Thyroid gland (tissue), 4 donors: ENCODE measurements at regions not wholly inside any gene's neighbourhood (a gene's known extent, or its start where the extent isn't known, plus 50 kb on each side); places are given as distances from the start of the nearest gene placed in this dataset.

Experiments
- DNase-seq, 2 donors: peaks; one replicate each; pipeline ENCODE4 v3.0.0-alpha.2; 2019
- H3K27ac ChIP-seq, 3 donors: fragments of 200-600 bp; sonication (generic); 1 replicate in 2 of 3; 2 replicates in 1 of 3; pipeline ENCODE4 v1.5.1; 2016 to 2019; ENCODE audit warnings: mild to moderate bottlenecking in 1 of 3, moderate library complexity in 1 of 3
- H3K27me3 ChIP-seq: fragments of 200-600 bp; sonication (generic); one replicate; pipeline ENCODE4 v1.5.1; 2019
- H3K36me3 ChIP-seq, 2 donors: fragments of 200-600 bp; sonication (generic); one replicate each; pipeline ENCODE4 v1.5.1; 2016 to 2019
- H3K4me1 ChIP-seq, 2 donors: fragments of 200-600 bp; sonication (generic); one replicate each; pipeline ENCODE4 v1.5.1; 2017 to 2019
- H3K4me3 ChIP-seq, 3 donors: fragments of 200-600 bp; sonication (generic); replicated peaks in 1 of 3; 1 replicate in 2 of 3; 2 replicates in 1 of 3; pipeline ENCODE4 v1.5.1; 2016; ENCODE audit warnings: mild to moderate bottlenecking in 1 of 3
- H3K9me3 ChIP-seq: fragments of 200-600 bp; sonication (generic); one replicate; pipeline ENCODE4 v1.5.1; 2017
- POLR2A ChIP-seq, 2 donors: fragments of 450-650 bp; IDR thresholded peaks; one replicate each; pipeline ENCODE4 v1.6.1; 2017; ENCODE audit warnings: antibody characterized with exemption in 2 of 2, mild to moderate bottlenecking in 2 of 2, moderate library complexity in 1 of 2
- WGBS, 2 donors: methylation state at CpG; one replicate each; pipeline ENCODE4 v1.1.5; 2017; 5-methylcytosine and 5-hydroxymethylcytosine counted together
- intact Hi-C: fragments of 100-400 bp; cut with DNase I; formaldehyde crosslinking; loops from one replicate; pipeline ENCODE4 v1.15.1; 2023
- TF ChIP-seq, protein P1 (sequence below), 6 experiments: fragments of 200-600 bp in 3 of 6; fragments of 450-650 bp in 3 of 6; sonication (generic) in 3 of 6; IDR thresholded peaks; one replicate each; pipeline ENCODE4 v1.5.1; 2016 to 2019; ENCODE audit warnings: antibody characterized with exemption in 6 of 6, mild to moderate bottlenecking in 2 of 6, inconsistent platforms in 1 of 6, moderate library complexity in 1 of 6

DNA sequence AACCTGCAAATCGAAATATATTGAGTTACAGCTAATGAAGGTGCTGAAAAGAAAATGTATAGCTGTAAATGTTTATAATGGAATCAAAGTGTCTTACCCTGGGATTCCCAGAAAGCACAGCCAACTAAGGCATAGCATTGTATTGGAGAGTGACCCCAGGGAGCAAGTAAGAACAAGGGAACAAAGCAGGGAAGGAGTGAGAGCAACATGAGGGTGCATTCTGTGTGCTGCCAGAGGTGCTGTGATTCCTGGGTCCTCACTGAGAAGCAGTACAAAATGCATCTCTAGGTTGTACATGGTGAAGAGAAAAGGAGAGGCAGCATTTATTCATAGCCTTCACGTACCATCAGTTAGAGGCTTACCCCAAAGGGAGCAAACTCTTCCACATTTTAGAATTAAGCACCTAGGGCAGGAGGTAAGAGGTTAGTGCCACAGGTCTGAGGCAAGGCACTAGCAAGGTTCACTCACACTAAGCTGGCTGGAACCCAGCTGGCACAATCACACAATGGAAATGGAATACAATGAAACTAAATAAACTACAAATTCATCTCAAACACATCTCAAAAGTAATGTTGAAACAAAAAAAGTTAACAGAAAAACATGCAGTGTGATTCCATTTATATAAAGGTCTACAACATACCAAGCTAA is 151.5 kb upstream of the C2CD4B start:
- WGBS, 2 donors, result 82 to 86% methylated on average over 2 of the region's 2 CpGs
- Histone ChIP-seq H3K4me3 (no peak overlapping the region), H3K27ac (no peak overlapping the region), H3K4me1 (no peaks in the 10 kb centered on the region), H3K9me3 (no peaks in the 10 kb centered on the region), H3K27me3 (no peaks in the 10 kb centered on the region), H3K36me3 (no peaks in the 10 kb centered on the region)
- TF ChIP-seq POLR2A (IDR thresholded peaks at IDR 0.05), result no peak
- TF ChIP-seq, protein P1, sequence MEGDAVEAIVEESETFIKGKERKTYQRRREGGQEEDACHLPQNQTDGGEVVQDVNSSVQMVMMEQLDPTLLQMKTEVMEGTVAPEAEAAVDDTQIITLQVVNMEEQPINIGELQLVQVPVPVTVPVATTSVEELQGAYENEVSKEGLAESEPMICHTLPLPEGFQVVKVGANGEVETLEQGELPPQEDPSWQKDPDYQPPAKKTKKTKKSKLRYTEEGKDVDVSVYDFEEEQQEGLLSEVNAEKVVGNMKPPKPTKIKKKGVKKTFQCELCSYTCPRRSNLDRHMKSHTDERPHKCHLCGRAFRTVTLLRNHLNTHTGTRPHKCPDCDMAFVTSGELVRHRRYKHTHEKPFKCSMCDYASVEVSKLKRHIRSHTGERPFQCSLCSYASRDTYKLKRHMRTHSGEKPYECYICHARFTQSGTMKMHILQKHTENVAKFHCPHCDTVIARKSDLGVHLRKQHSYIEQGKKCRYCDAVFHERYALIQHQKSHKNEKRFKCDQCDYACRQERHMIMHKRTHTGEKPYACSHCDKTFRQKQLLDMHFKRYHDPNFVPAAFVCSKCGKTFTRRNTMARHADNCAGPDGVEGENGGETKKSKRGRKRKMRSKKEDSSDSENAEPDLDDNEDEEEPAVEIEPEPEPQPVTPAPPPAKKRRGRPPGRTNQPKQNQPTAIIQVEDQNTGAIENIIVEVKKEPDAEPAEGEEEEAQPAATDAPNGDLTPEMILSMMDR (IDR thresholded peaks at IDR 0.05), result no peak
- no peak for DNase-seq
- intact Hi-C loops, result no loop called here

DNA sequence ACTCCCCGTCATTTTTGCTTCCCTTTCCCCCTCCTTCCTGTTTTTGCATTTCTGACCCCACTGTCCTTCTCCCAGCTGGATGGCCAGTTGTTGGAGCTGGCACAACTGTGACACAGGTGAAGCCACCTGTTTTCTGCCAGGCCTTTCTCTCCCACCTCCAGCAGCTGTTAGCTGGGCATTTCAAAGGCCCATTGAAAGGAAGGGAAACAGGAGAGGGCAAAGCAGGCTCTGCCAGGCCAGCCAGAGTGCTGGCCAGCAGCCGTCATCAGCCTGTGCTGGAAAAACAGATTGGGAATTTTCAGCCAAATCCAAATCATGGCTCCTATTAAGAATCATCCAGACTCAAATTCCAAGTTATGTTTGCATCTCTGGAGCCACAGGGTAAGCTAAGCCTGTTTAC is 155.2 kb upstream of the C2CD4B start:
- H3K27me3 ChIP-seq, result no peaks in the 10 kb centered on the region
- intact Hi-C loops, result no loop called here
- no peak for DNase-seq
- no peak overlapping the region for H3K27ac ChIP-seq
- no peaks in the 10 kb centered on the region for H3K36me3 ChIP-seq
- no peaks in the 10 kb centered on the region for H3K4me1 ChIP-seq
- H3K9me3 ChIP-seq, result no peaks in the 10 kb centered on the region
- TF ChIP-seq POLR2A (IDR thresholded peaks at IDR 0.05), result no peak
- TF ChIP-seq, protein P1 (IDR thresholded peaks at IDR 0.05), result no peak
- WGBS, 2 donors, result 66% methylated on average over 2 of the region's 2 CpGs
- no peak overlapping the region for H3K4me3 ChIP-seq

DNA sequence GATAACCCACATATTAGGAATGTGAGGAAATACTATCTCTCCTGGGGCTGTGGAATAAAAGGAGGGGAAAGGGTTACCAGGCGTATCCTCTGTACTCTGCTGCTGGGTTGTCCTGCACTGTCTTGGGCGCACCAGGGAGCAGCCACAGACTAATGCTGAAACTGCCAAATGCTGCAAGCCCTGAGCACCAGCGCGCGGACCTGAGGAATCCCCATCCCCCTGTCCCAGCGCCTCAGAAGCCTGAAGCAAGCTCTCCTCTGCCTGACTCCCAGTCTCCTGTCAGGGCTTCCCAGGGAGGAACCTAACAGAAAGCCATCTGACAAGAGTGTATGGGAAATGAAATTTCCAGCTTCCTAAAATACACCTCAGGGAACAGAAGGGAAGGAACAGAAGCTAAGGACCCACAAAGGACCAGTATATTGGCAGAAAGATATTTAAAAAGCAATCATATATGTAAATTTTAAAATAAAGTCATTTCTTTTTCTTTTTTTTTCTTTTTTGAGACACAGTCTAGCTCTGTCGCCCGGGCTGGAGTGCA is 158.3 kb upstream of the C2CD4B start:
- intact Hi-C loops, result no loop called here
- DNase-seq, result no peak
- Histone ChIP-seq H3K4me1 (no peaks in the 10 kb centered on the region), H3K27ac (no peak overlapping the region), H3K36me3 (no peaks in the 10 kb centered on the region), H3K9me3 (no peaks in the 10 kb centered on the region), H3K4me3 (no peak overlapping the region), H3K27me3 (no peaks in the 10 kb centered on the region)
- 61 to 65% methylated on average over 8 of the region's 8 CpGs for WGBS, 2 donors
- TF ChIP-seq POLR2A (IDR thresholded peaks at IDR 0.05), result no peak

DNA sequence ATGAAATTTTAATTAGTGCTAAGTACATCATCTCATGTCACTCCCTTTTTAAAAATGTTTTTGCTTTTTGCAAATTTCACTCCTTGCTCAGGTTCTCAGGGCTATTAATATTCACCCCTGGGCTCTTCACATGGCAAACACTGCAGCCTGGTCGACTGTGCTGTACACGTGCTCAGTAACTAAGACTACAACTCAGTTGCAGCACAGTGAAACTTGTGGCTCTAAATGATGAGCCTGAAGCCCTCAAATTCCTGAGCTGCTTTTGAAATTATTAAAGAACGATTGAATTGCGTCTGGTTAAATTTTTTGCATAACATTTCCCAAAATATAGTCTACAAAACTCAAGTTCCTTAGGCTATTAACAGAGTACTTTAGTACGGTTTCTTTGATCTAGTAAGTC is 159.3 kb upstream of the C2CD4B start:
- no peaks in the 10 kb centered on the region for H3K9me3 ChIP-seq
- no peaks in the 10 kb centered on the region for H3K36me3 ChIP-seq
- no peak overlapping the region for H3K27ac ChIP-seq
- H3K4me1 ChIP-seq, result no peaks in the 10 kb centered on the region
- no peaks in the 10 kb centered on the region for H3K27me3 ChIP-seq
- TF ChIP-seq, protein P1 (IDR thresholded peaks at IDR 0.05), result no peak
- TF ChIP-seq POLR2A (IDR thresholded peaks at IDR 0.05), result no peak
- WGBS, 2 donors, result 71 to 72% methylated on average over 5 of the region's 5 CpGs
- intact Hi-C loops, result no loop called here
- DNase-seq, result no peak
- no peak overlapping the region for H3K4me3 ChIP-seq

DNA sequence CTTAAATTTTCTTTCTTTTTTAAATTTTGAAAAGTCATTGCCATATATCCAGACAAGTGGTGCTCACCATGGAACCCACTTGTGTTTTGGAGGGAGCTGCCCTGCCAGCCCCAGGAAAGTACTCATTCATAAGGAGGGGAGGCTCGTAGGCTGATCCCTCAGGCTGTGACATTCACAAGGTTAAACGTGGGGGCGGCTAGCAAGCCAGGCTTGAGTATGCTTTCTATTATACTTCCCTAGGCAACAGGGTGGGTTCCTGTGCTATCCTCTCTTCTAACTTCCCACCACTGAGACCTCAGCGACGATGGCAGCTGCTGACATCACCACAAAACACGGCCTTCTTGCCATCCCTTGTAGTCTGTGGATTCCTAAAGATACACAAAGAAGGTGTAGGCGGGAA is 160.5 kb upstream of the C2CD4B start:
- Histone ChIP-seq H3K9me3 (no peaks in the 10 kb centered on the region), H3K4me1 (no peaks in the 10 kb centered on the region), H3K4me3 (no peak overlapping the region), H3K27me3 (no peaks in the 10 kb centered on the region), H3K27ac (no peak overlapping the region), H3K36me3 (no peaks in the 10 kb centered on the region)
- no peak for TF ChIP-seq POLR2A (IDR thresholded peaks at IDR 0.05)
- TF ChIP-seq, protein P1 (IDR thresholded peaks at IDR 0.05), result no peak
- intact Hi-C loops, result no loop called here
- no peak for DNase-seq
- 73 to 81% methylated on average over 7 of the region's 7 CpGs for WGBS, 2 donors
